GM19452 (cell line): ENCODE measurements at regions not wholly inside any gene's neighbourhood (a gene's known extent, or its start where the extent isn't known, plus 50 kb on each side); places are given as distances from the start of the nearest gene placed in this dataset.

ENCODE experiments used
- ATAC-seq: cut with Tn5 transposase; IDR thresholded peaks from one replicate; pipeline ENCODE4 v1.9.1; 2021; ENCODE audit not compliant: unreplicated experiment

- no peak for ATAC-seq
These were observed 1535.2 kb downstream of the PLA2G4A start for GRCh38 chr1:188363943-188364342.

GRCh38 chr1:188364927-188365449 is 1536.2 kb downstream of the PLA2G4A start:
- no peak for ATAC-seq

DNA sequence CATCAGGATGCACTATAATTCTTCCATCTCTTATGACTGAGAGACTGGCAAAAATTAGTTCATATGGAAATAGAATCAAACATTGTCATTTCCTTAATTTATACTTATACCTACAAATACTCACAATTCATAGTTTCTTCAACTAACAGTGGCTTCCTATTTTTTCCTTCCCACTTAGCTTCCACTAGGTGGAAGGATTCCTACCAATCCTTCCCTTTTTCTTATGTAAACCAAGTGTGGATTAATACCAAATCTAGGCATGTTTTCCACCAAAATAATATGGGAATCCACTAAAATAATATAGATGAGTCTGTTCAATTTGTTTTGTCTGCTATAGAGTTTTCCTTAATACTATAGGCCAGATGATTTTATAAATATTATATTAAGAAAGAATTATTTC is 1537.1 kb downstream of the PLA2G4A start:
- ATAC-seq, result no peak

DNA sequence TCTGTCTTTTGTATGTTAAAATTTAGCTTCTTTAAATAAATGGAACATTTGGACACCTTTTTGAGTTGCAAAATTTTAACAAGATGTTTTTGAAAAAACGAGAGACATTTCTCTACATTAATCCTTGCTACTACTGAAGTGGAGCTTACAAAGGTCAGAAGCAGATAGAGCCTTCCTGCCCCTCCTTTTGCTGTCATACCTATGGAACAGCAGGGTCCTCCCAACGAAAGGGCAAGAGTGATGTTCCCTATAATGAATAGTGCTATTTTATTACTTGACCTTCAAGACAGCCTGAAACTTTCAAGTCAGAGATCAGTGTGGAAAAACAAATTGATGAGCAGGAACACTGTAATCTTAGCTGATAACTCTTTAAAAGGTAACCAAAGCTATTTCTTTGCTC is 1538.9 kb downstream of the PLA2G4A start:
- no peak for ATAC-seq

- ATAC-seq, result no peak
These were observed 1542.6 kb downstream of the PLA2G4A start for GRCh38 chr1:188371295-188371806.

DNA sequence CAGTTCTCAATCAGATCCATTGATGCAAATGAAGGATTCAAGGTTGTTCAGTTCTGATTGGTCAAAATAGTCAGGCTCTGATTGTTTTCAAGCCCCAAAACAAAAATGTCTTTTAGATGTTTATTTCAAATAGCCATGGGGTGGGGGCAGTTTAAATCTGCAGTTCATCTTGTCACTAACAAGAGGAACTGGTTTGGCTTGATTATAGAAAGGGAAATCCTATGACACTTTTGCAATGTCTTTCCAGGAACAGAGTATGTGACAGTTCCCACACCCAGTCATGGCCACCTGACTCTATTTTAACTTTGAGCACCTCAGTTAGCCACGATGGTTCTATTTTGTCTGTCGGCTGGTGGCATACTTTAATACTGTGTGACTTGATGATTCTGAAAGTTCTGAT is 1544.1 kb downstream of the PLA2G4A start:
- ATAC-seq, result no peak

- no peak for ATAC-seq
These were observed 1554.1 kb downstream of the PLA2G4A start for GRCh38 chr1:188382851-188383250.

DNA sequence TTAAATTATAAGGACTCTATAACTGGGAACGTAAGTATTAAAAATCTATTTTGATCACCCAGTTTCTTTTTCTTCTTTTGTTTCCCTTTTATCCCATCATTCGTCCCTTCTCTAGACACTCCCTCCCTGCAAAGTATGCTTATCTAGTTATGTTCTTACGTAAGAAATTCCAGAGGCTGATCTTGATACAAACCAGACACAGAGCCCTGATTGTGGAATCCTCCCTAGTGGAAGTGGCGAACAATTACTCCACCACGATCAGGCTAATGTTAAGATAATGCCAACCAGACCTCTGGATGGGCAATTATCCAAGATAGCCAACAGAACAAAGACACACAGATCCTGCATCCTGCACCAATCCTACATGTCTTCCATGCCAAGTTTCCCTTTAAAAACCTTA is 1557.4 kb downstream of the PLA2G4A start:
- ATAC-seq, result no peak

DNA sequence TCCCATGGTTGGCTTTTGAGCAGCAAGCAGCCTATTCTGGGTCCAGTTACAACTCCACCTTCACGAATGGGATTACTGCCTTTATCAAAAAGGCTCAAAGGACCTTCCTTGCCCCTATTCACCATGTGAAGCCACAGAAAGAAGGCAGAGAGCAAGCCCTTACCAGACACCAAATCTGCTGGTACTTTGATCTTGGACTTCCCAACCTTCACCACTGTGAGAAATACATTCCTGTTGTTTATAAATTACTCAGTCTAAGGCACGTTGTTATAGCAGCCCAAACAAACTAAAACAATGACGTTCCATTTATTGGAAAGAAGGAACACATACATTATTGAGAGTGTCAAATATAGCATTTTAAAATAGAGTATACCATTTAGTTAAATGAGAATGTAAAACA is 1557.9 kb downstream of the PLA2G4A start:
- ATAC-seq, result no peak

DNA sequence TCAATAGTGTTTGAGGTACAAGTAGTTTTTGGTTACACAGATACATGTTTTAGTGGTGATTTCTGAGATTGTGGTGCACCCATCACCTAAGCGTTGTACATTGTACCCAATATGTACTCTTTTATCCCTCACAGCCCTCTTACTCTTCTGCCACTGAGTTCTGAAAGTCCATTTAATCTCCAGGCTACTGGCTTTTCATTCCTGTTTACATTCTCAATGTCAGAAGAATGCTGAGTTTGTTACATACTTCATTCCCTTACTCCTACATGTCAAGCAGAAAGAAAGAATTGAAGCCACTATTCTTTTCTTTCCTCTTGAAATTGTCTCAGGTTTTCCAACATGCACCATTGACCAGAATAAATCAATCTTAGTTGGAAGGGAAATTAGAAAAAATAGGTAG is 1565.9 kb downstream of the PLA2G4A start:
- ATAC-seq, result no peak

DNA sequence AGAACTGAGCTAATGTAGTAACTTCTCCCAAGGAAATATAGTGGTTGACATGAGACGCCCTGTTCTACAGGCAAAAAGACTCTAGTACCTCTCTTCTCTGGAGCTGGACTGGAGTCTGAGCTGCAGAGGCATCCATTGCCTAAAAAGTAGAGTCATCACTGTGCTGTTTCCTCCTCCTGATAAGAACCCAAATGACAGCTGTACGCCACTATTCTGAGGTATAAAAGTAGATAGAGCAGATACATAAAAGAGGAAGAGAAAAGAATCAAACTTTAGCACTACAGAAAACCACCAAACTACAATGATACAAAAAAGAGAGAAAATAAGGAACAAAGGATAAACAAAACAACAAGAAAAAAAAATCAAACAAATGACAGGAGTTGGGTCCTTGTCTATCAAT is 1568.8 kb downstream of the PLA2G4A start:
- no peak for ATAC-seq

GRCh38 chr1:188402986-188403385 is 1574.2 kb downstream of the PLA2G4A start:
- no peak for ATAC-seq

GRCh38 chr1:188406636-188407035 is 1577.9 kb downstream of the PLA2G4A start:
- no peak for ATAC-seq

DNA sequence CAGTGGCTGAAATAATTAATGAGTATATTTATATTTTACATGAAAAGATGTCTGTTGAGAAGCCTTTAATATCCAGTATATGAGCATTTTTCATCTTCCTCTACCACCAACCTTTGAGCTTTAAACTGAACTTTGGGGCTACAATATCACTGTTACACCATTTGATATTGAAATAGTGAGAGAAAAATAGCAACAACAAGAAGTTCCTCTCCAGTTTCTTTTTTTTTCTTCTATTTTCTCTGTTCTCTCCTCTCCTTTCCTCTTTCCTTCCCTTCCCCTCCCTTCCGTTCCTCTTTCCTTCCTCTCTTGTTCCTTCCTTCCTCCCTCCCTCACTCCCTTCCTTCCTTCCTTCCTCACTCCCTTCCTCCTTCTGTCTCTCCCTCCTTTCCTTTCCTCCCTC is 1591.4 kb downstream of the PLA2G4A start:
- ATAC-seq, result no peak

DNA sequence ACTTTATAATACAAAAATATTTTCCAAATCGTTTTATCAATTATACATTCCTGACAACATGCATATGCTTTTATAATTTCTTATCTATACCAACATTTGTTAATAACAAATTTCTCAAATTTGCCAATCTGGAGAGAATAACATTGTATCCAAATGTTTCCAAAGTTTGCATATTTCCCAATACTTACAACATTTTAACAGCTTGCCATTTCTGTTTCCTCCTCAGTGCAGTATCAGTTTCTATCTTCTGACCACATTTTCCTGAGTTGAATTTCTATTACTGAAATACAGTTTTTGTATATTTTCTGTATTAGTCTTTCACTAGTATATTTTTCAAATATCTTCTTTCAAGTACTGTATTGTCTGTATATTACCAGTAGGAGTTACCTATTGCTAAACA is 1594.3 kb downstream of the PLA2G4A start:
- ATAC-seq, result no peak

GRCh38 chr1:188424176-188424575 is 1595.4 kb downstream of the PLA2G4A start:
- no peak for ATAC-seq

DNA sequence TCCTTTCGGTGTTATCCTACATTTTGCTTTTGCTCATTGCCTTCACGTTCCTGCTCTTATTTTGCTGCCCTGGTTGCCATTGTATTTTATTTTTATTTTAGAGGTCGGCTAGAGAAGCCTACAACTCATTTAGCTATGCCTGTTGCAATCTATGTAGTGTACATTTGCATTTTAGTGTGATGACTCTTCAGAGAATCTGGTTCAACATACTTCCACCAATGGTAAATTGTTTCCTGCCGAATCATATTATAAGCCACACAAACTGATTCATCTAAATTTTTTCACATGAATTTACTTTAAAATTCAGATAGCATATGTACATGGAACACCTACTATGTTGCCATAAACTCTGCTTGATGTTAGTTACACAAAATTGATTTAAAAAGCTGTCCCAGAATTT is 1596.9 kb downstream of the PLA2G4A start:
- no peak for ATAC-seq

DNA sequence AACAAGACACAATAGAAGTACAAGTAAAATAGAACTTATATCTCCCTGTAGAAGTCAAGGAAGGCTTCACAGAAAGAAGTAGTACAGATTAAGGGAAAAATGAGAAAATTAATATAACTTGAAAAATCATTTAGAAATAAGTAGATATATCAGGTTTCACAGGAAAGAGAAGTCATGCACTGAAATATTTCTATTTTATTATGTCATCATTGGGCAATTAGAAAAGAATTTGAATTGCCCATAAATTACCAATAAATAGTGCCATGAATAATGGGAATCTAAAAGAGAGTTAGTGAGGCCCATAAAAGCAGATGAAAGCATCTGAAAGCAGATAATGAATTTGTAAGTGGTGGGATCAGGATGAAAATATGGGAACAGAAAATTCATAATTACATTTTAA is 1597.8 kb downstream of the PLA2G4A start:
- no peak for ATAC-seq

DNA sequence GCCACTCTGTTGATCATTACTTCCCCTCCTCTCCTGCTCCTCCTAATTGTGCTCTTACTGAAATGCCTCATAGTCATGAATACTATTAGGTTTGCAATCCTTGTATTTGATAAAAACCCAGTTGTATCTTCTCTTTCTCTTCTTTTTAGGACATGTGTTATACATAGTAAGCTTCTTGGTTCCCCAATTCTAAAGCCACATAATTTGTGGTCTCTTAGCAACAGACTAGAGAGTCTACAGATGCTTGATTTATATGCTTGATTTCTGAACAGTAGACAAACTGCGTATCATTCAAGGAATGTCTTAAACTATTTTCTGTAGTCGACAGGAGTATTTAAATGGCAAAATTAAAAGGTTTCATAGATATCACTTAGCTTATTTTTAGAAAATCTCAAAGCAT is 1598.9 kb downstream of the PLA2G4A start:
- ATAC-seq, result no peak

- ATAC-seq, result no peak
These were observed 1600.6 kb downstream of the PLA2G4A start for GRCh38 chr1:188429386-188429785.

- ATAC-seq, result no peak
These were observed 1603.7 kb downstream of the PLA2G4A start for GRCh38 chr1:188432427-188432826.

GRCh38 chr1:188433425-188433824 is 1604.7 kb downstream of the PLA2G4A start:
- ATAC-seq, result no peak

DNA sequence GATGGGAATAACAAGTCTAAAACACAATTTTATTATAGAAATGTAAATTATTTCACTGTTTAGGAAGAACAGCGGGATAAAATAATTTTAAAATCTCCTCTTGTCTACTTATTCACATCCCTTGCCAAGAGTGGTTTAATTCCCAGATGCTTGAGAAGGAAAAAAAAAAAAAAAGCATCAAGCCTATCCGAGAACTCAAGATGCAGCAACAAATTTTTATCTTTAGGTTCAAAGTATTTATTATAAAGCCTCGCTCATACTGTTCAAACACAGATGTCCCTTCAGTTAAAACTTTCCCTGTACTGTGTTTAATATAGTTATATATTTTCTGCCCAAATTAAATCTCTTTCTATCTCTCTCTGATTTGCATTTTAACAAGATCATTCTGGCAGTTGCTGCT is 1615.8 kb downstream of the PLA2G4A start:
- ATAC-seq, result no peak

- no peak for ATAC-seq
These were observed 1634.1 kb downstream of the PLA2G4A start for GRCh38 chr1:188462837-188463236.
